SK-N-SH treated with all-trans-retinoic acid at 6 μM for 48 hours (cell line): ENCODE measurements at regions not wholly inside any gene's neighbourhood (a gene's known extent, or its start where the extent isn't known, plus 50 kb on each side); places are given as distances from the start of the nearest gene placed in this dataset.

ENCODE experiments used
- ATAC-seq: fragments of 200-7000 bp; cut with Tn5 transposase; 3 replicates; pipeline ENCODE4 v1.9.1; 2020; ENCODE audit warnings: mild to moderate bottlenecking, moderate library complexity
- ARNTL ChIP-seq: fragments of 450-650 bp; formaldehyde crosslinking; IDR thresholded peaks from 2 replicates; pipeline ENCODE4 v1.5.0; 2020; ENCODE audit warnings: low read depth, mild to moderate bottlenecking, moderate library complexity, borderline replicate concordance
- BACH2 ChIP-seq: fragments of 250-450 bp; sonication (Bioruptor Pico); IDR thresholded peaks from 2 replicates; pipeline ENCODE4 v1.9.0; 2021; ENCODE audit warnings: mild to moderate bottlenecking, borderline replicate concordance
- CREB5 ChIP-seq: fragments of 250-450 bp; sonication (Bioruptor Pico); IDR thresholded peaks from 2 replicates; pipeline ENCODE4 v1.5.1; 2020; ENCODE audit warnings: low read depth, mild to moderate bottlenecking, moderate library complexity
- CSDC2 ChIP-seq: fragments of 250-450 bp; sonication (Bioruptor Pico); IDR thresholded peaks from 2 replicates; pipeline ENCODE4 v1.5.0; 2020; ENCODE audit warnings: mild to moderate bottlenecking, moderate library complexity
- CSRNP3 ChIP-seq: fragments of 250-450 bp; sonication (Bioruptor Pico); IDR thresholded peaks from 2 replicates; pipeline ENCODE4 v1.5.1; 2021; ENCODE audit warnings: mild to moderate bottlenecking, moderate library complexity
- ESRRG ChIP-seq: fragments of 250-450 bp; sonication (Bioruptor Pico); IDR thresholded peaks from 2 replicates; pipeline ENCODE4 v1.6.1; 2021; ENCODE audit warnings: mild to moderate bottlenecking
- GLIS3 ChIP-seq: fragments of 250-450 bp; sonication (Bioruptor Pico); IDR thresholded peaks from 2 replicates; pipeline ENCODE4 v1.5.0; 2020; ENCODE audit warnings: mild to moderate bottlenecking, moderate library complexity
- ISL1 ChIP-seq: fragments of 250-450 bp; sonication (Bioruptor Pico); IDR thresholded peaks from 2 replicates; pipeline ENCODE4 v2.1.2; 2022; ENCODE audit warnings: mild to moderate bottlenecking, moderate library complexity
- OSR1 ChIP-seq: fragments of 250-450 bp; sonication (Bioruptor Pico); IDR thresholded peaks from 2 replicates; pipeline ENCODE4 v1.8.0; 2022; ENCODE audit warnings: moderate library complexity, mild to moderate bottlenecking, inconsistent platforms
- PATZ1 ChIP-seq: fragments of 250-450 bp; sonication (Bioruptor Pico); IDR thresholded peaks from 2 replicates; pipeline ENCODE4 v1.8.0; 2020; ENCODE audit warnings: mild to moderate bottlenecking, moderate library complexity, borderline replicate concordance
- POU6F1 ChIP-seq: fragments of 250-450 bp; sonication (Bioruptor Pico); IDR thresholded peaks from 2 replicates; pipeline ENCODE4 v1.8.0; 2021; ENCODE audit warnings: low read depth, mild to moderate bottlenecking, moderate library complexity, borderline replicate concordance
- PPARA ChIP-seq: fragments of 250-450 bp; sonication (Bioruptor Pico); IDR thresholded peaks from 2 replicates; pipeline ENCODE4 v1.5.0; 2020; ENCODE audit warnings: mild to moderate bottlenecking, borderline replicate concordance
- RARB ChIP-seq: fragments of 250-450 bp; sonication (Bioruptor Pico); IDR thresholded peaks from 2 replicates; pipeline ENCODE4 v1.8.0; 2021; ENCODE audit warnings: mild to moderate bottlenecking, moderate library complexity
- SNAI2 ChIP-seq: fragments of 250-450 bp; sonication (Bioruptor Pico); IDR thresholded peaks from 2 replicates; pipeline ENCODE4 v1.5.0; 2020; ENCODE audit warnings: mild to moderate bottlenecking, moderate library complexity
- TCF4 ChIP-seq: fragments of 250-450 bp; sonication (Bioruptor Pico); IDR thresholded peaks from 2 replicates; pipeline ENCODE4 v1.8.0; 2021; ENCODE audit warnings: mild to moderate bottlenecking, moderate library complexity, borderline replicate concordance
- TOX ChIP-seq: fragments of 250-450 bp; sonication (Bioruptor Pico); IDR thresholded peaks from 2 replicates; pipeline ENCODE4 v1.8.0; 2021; ENCODE audit warnings: mild to moderate bottlenecking, moderate library complexity, borderline replicate concordance
- TSHZ2 ChIP-seq: fragments of 250-450 bp; sonication (Bioruptor Pico); IDR thresholded peaks from 2 replicates; pipeline ENCODE4 v1.5.0; 2020; ENCODE audit warnings: mild to moderate bottlenecking, moderate library complexity
- ZC3H10 ChIP-seq: fragments of 250-450 bp; sonication (Bioruptor Pico); IDR thresholded peaks from 2 replicates; pipeline ENCODE4 v1.5.1; 2021; ENCODE audit warnings: mild to moderate bottlenecking, moderate library complexity
- ZFP3 ChIP-seq: fragments of 250-450 bp; sonication (Bioruptor Pico); IDR thresholded peaks from 2 replicates; pipeline ENCODE4 v1.5.0; 2020; ENCODE audit warnings: mild to moderate bottlenecking, moderate library complexity
- ZFP30 ChIP-seq: fragments of 450-650 bp; formaldehyde crosslinking; IDR thresholded peaks from 2 replicates; pipeline ENCODE4 v1.5.0; 2022; ENCODE audit warnings: mild to moderate bottlenecking, moderate library complexity
- ZNF565 ChIP-seq: fragments of 450-650 bp; formaldehyde crosslinking; conservative IDR thresholded peaks from 2 replicates; pipeline ENCODE4 v1.5.0; 2020; ENCODE audit warnings: low read depth, mild to moderate bottlenecking, moderate library complexity
- ZNF70 ChIP-seq: fragments of 450-650 bp; formaldehyde crosslinking; IDR thresholded peaks from 2 replicates; pipeline ENCODE4 v1.5.0; 2020; ENCODE audit warnings: mild to moderate bottlenecking, moderate library complexity
- ZNF8 ChIP-seq: fragments of 450-650 bp; formaldehyde crosslinking; IDR thresholded peaks from 2 replicates; pipeline ENCODE4 v1.5.0; 2020; ENCODE audit warnings: mild to moderate bottlenecking, moderate library complexity

- TF ChIP-seq ARNTL (CRISPR knock-in tag) (no peak), ESRRG (CRISPR knock-in tag) (no peak), ZNF8 (no peak), ISL1 (no peak), CSDC2 (no peak), POU6F1 (no peak), ZNF565 (CRISPR knock-in tag) (no peak), RARB (CRISPR knock-in tag) (no peak), CREB5 (CRISPR knock-in tag) (no peak), CSRNP3 (no peak), TOX (CRISPR knock-in tag) (no peak), ZNF70 (CRISPR knock-in tag) (no peak), TCF4 (CRISPR knock-in tag) (no peak), ZC3H10 (no peak), ZFP3 (CRISPR knock-in tag) (no peak), SNAI2 (CRISPR knock-in tag) (no peak)
- ATAC-seq, result no peak
Observed at GRCh38 chr18:45496741-45497140, 118.5 kb upstream of the SLC14A2 start.

GRCh38 chr18:45497595-45498286, 117.5 kb upstream of the SLC14A2 start:
- ATAC-seq, result no peak
- TF ChIP-seq ISL1 (no peak), ARNTL (CRISPR knock-in tag) (no peak), PATZ1 (CRISPR knock-in tag) (no peak), RARB (CRISPR knock-in tag) (no peak), OSR1 (no peak), PPARA (CRISPR knock-in tag) (no peak)

- TF ChIP-seq SNAI2 (CRISPR knock-in tag) (no peak), ISL1 (no peak), ESRRG (CRISPR knock-in tag) (no peak), PPARA (CRISPR knock-in tag) (no peak), RARB (CRISPR knock-in tag) (no peak)
- no peak for ATAC-seq
Observed at GRCh38 chr18:45498287-45498658, 117.0 kb upstream of the SLC14A2 start.

GRCh38 chr18:45503990-45504389, 111.3 kb upstream of the SLC14A2 start:
- no peak for ATAC-seq
- TF ChIP-seq ZNF565 (CRISPR knock-in tag) (no peak), TSHZ2 (no peak), ESRRG (CRISPR knock-in tag) (no peak), TOX (CRISPR knock-in tag) (no peak), ZC3H10 (no peak), PPARA (CRISPR knock-in tag) (no peak), CSRNP3 (no peak), OSR1 (no peak), ZNF8 (no peak), GLIS3 (CRISPR knock-in tag) (no peak), SNAI2 (CRISPR knock-in tag) (no peak), PATZ1 (CRISPR knock-in tag) (no peak), ISL1 (no peak), BACH2 (no peak), ARNTL (CRISPR knock-in tag) (no peak), ZFP30 (CRISPR knock-in tag) (no peak), ZNF70 (CRISPR knock-in tag) (no peak)
